ENCODE measurements at regions not wholly inside any gene's neighbourhood (a gene's known extent, or its start where the extent isn't known, plus 50 kb on each side); places are given as distances from the start of the nearest gene placed in this dataset.

- no peak for DNase-seq (ENCODE audit: low read depth, low spot score)
Measured at GRCh38 chr7:18361756-18362155, 133.8 kb upstream of the HDAC9 start.

- no peak for DNase-seq (ENCODE audit: low read depth, low spot score)
Measured at GRCh38 chr7:18363751-18364380, 131.7 kb upstream of the HDAC9 start.

GRCh38 chr7:18364396-18364795 is 131.2 kb upstream of the HDAC9 start:
- no peak for DNase-seq (ENCODE audit: low read depth, low spot score)

GRCh38 chr7:18366394-18366793 is 129.2 kb upstream of the HDAC9 start:
- DNase-seq (ENCODE audit: low read depth, low spot score): no peak

GRCh38 chr7:18369011-18369410 is 126.5 kb upstream of the HDAC9 start:
- DNase-seq (ENCODE audit: low read depth, low spot score): no peak

GRCh38 chr7:18370633-18371032 is 124.9 kb upstream of the HDAC9 start:
- DNase-seq (ENCODE audit: low read depth, low spot score): no peak

- DNase-seq (ENCODE audit: low read depth, low spot score): no peak
Measured at GRCh38 chr7:18378989-18379605, 116.5 kb upstream of the HDAC9 start.

GRCh38 chr7:18384491-18385143 is 110.9 kb upstream of the HDAC9 start:
- no peak for DNase-seq (ENCODE audit: low read depth, low spot score)

GRCh38 chr7:18386607-18387006 is 108.9 kb upstream of the HDAC9 start:
- DNase-seq (ENCODE audit: low read depth, low spot score): no peak

GRCh38 chr7:18387191-18387735 is 108.3 kb upstream of the HDAC9 start:
- DNase-seq (ENCODE audit: low read depth, low spot score): no peak

GRCh38 chr7:18390535-18390907 is 105.0 kb upstream of the HDAC9 start:
- DNase-seq (ENCODE audit: low read depth, low spot score): no peak

GRCh38 chr7:18393465-18394118 is 102.0 kb upstream of the HDAC9 start:
- DNase-seq (ENCODE audit: low read depth, low spot score): no peak

- no peak for DNase-seq (ENCODE audit: low read depth, low spot score)
Measured at GRCh38 chr7:18395868-18396267, 99.7 kb upstream of the HDAC9 start.

GRCh38 chr7:18396953-18397352 is 98.6 kb upstream of the HDAC9 start:
- DNase-seq (ENCODE audit: low read depth, low spot score): no peak

- no peak for DNase-seq (ENCODE audit: low read depth, low spot score)
Measured at GRCh38 chr7:18399436-18400235, 95.9 kb upstream of the HDAC9 start.

GRCh38 chr7:18400275-18400674 is 95.3 kb upstream of the HDAC9 start:
- no peak for DNase-seq (ENCODE audit: low read depth, low spot score)

- DNase-seq (ENCODE audit: low read depth, low spot score): no peak
Measured at GRCh38 chr7:18400726-18401125, 94.8 kb upstream of the HDAC9 start.

GRCh38 chr7:18401757-18402156 is 93.8 kb upstream of the HDAC9 start:
- DNase-seq (ENCODE audit: low read depth, low spot score): no peak

GRCh38 chr7:18402488-18403183 is 92.9 kb upstream of the HDAC9 start:
- no peak for DNase-seq (ENCODE audit: low read depth, low spot score)

GRCh38 chr7:18405726-18406125 is 89.8 kb upstream of the HDAC9 start:
- no peak for DNase-seq (ENCODE audit: low read depth, low spot score)

GRCh38 chr7:18407385-18407784 is 88.2 kb upstream of the HDAC9 start:
- no peak for DNase-seq (ENCODE audit: low read depth, low spot score)
